NT2/D1 (cell line): ENCODE measurements at regions not wholly inside any gene's neighbourhood (a gene's known extent, or its start where the extent isn't known, plus 50 kb on each side); places are given as distances from the start of the nearest gene placed in this dataset.

Experiments
- SUZ12 ChIP-seq: IDR thresholded peaks from 2 replicates; pipeline ENCODE4 v1.6.1; 2011; ENCODE audit not compliant: insufficient read length, insufficient read depth; ENCODE audit errors: extremely low read depth
- YY1 ChIP-seq: IDR thresholded peaks from 2 replicates; pipeline ENCODE4 v1.6.1; 2011; ENCODE audit not compliant: insufficient read length, insufficient read depth
- ZNF274 ChIP-seq: IDR thresholded peaks from 2 replicates; pipeline ENCODE4 v1.6.1; 2011; ENCODE audit warnings: mild to moderate bottlenecking, low read depth, low read length

- TF ChIP-seq SUZ12 (no peak), ZNF274 (no peak), YY1 (no peak)
Observed at GRCh38 chr10:89153971-89154370, 53.1 kb downstream of the CH25H start.
